Breast epithelium (tissue), 3 donors: ENCODE measurements at regions not wholly inside any gene's neighbourhood (a gene's known extent, or its start where the extent isn't known, plus 50 kb on each side); places are given as distances from the start of the nearest gene placed in this dataset.

Experiments used
- CTCF ChIP-seq, 3 donors: fragments of 450-650 bp; IDR thresholded peaks; one replicate each; pipeline ENCODE4 v1.5.1; 2016 to 2017; ENCODE audit warnings: antibody characterized with exemption in 3 of 3, mild to moderate bottlenecking in 3 of 3, moderate library complexity in 3 of 3
- POLR2A ChIP-seq: fragments of 450-650 bp; IDR thresholded peaks from one replicate; pipeline ENCODE4 v1.6.1; 2016; ENCODE audit warnings: antibody characterized with exemption, mild to moderate bottlenecking, moderate library complexity
- POLR2AphosphoS5 ChIP-seq, 3 donors: sonication (generic); formaldehyde crosslinking; IDR thresholded peaks; one replicate each; pipeline ENCODE4 v1.6.1; 2017; ENCODE audit warnings: antibody characterized with exemption in 3 of 3

GRCh38 chr14:101049942-101050341, 146.4 kb upstream of the RTL1 start:
- TF ChIP-seq POLR2A (no peak), POLR2AphosphoS5 (IDR thresholded peaks at IDR 0.05) (no peak), CTCF (IDR thresholded peaks at IDR 0.05) (no peak)
